GM12864 (cell line): ENCODE measurements at regions not wholly inside any gene's neighbourhood (a gene's known extent, or its start where the extent isn't known, plus 50 kb on each side); places are given as distances from the start of the nearest gene placed in this dataset.

Experiments
- DNase-seq: peaks from one replicate; pipeline ENCODE4 v3.0.0-alpha.2; 2011; ENCODE audit warnings: low read depth
- H3K4me3 ChIP-seq: 2 replicates; pipeline ENCODE4 v1.5.1; 2011; ENCODE audit warnings: mild to moderate bottlenecking, low read depth, low read length, control low read depth
- CTCF ChIP-seq: IDR thresholded peaks from 2 replicates; pipeline ENCODE4 v1.5.1; 2011; ENCODE audit warnings: low read depth, mild to moderate bottlenecking, moderate library complexity, low read length, control low read depth, inconsistent platforms; ENCODE audit errors: missing control alignments

GRCh38 chr12:87469295-87469694 is 559.9 kb downstream of the C12orf50 start:
- no peak for TF ChIP-seq CTCF
- no peak overlapping the region for H3K4me3 ChIP-seq
- no peak for DNase-seq

- no peak overlapping the region for H3K4me3 ChIP-seq
- TF ChIP-seq CTCF, result no peak
- no peak for DNase-seq
Measured at GRCh38 chr12:87467936-87468335, 561.3 kb downstream of the C12orf50 start.

- TF ChIP-seq CTCF, result no peak
- H3K4me3 ChIP-seq, result no peak overlapping the region
- no peak for DNase-seq
Measured at GRCh38 chr12:87464565-87464964, 564.6 kb downstream of the C12orf50 start.

GRCh38 chr12:87444039-87444438 is 585.2 kb downstream of the C12orf50 start:
- no peak for DNase-seq
- H3K4me3 ChIP-seq, result no peak overlapping the region
- no peak for TF ChIP-seq CTCF

GRCh38 chr12:87441511-87441910 is 587.7 kb downstream of the C12orf50 start:
- no peak for DNase-seq
- no peak for TF ChIP-seq CTCF
- H3K4me3 ChIP-seq, result no peak overlapping the region

GRCh38 chr12:87439990-87440827 is 589.0 kb downstream of the C12orf50 start:
- H3K4me3 ChIP-seq, result no peak overlapping the region
- DNase-seq, result no peak
- no peak for TF ChIP-seq CTCF

GRCh38 chr12:87430444-87430843 is 598.8 kb downstream of the C12orf50 start:
- H3K4me3 ChIP-seq, result no peak overlapping the region
- no peak for DNase-seq
- no peak for TF ChIP-seq CTCF
